ENCODE measurements at regions not wholly inside any gene's neighbourhood (a gene's known extent, or its start where the extent isn't known, plus 50 kb on each side); places are given as distances from the start of the nearest gene placed in this dataset.

DNA sequence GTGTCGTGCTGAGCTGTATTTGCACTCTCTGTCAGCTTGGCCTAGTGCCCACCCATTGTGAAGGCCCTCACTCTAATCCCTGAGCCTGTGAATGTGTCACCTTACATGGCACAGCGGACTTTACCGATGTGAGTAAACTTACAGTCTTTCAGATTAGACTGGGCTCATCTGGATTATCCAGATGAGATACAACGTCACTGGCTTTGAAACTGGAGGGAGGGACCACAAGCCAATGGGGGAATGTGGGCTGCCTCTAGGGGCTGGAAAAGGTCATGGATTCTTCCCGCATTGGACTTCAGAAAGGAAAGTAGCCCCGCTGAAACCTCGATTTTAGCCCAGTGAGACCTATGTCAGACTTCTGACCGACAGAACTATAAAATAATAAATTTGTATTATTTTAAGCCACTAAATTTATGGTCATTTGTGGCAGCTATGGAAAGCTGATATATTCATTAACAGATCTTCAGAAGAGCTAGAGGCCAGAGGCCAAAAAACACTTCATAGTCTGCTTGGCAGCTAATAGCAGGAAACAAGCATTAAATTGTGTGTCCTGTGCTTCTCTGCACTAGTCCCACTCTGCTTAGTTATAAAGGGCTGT lies 139.0 kb upstream of the GAS1 start:
- ATAC-seq: no peak

DNA sequence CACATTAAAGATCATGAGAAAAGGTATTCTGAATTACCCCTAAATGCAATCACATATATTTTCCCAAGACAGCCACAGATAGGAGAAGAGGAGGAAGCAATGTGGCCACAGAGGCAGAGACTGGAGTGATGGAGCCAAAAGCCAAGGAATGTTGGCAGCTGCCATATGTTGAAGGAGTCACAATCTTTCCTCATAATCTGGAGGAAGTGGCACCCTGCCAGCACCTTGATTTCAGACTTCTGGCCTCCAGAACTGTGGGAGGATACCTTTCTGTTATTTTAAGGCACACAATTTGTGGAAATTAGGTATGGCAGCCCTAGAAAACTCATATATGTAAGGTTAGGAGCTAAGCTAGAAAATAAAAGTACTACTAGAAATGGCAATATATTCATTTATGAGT lies 139.9 kb upstream of the GAS1 start:
- no peak for ATAC-seq

DNA sequence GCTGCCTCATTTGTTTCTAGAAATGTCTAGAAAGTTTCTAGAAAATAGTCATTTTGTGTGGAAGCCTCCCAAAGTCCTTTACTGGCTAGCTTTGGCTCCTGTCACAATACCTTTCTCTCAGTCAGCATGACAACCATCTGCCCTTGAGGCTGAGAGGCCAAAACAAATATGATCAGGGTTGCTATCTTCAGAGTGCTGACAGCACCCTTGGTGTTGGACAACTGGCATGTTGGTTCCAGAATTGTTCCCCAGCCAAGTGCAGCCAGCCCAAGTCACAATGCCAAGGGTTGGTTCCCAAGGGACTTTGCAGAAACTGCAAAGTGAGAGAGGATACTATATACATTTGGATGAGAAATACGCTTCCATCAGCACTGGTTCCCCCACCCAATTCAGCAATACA lies 140.9 kb upstream of the GAS1 start:
- ATAC-seq: no peak

DNA sequence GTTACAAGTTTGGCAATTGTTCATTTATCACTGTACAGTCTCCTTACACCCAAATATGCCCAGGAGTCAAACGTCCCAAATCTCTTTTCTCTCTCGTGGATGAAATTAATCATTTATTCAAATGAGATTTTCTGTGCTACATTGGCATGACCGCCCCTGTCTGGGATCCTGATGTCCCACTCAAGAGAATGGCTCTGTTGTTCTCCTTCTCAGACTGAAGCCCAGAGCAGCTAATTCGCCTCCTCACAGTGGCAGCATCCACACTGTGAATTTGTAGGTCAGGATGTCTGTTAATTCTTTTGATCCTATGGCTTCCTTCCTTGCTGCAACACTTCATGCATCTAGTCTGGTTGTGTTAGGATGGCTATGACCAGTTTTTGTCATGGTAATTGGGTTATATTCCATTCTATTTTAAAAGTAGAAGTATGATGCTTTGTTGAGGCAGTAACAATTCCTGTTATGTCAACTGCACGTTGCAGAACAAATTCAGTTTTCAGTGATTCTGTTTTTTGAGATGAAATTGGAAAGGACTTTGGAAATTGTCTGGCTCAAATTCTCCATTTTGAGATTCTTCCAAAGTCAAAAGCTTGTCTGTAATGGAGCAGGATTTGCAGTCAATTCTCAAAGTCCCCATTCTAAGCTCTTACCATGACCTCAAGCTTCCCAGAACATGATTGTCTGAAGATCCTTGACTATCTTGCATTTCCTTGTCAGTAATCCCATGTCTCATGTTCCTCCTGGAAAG lies 141.5 kb upstream of the GAS1 start:
- no peak for ATAC-seq

GRCh38 chr9:87089506-87089905 lies 142.2 kb upstream of the GAS1 start:
- ATAC-seq: no peak

DNA sequence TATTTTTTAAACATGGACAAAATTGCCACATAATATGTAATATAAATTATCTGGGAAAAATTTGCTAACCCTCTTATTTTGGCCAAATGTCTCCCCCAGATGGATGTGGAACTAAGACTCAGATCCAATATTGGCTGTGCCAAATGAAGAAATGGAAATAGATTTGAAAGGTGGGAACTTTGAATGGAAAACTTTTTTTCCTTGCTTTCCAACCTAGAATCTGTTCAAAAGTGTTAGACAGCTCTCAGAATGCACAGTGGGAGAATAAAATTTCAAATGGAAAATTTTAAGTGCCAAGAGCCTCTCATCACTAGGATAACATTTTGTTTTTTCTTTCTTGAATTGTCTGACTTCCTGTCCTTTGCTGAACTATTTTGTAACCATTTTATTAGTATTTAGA lies 142.6 kb upstream of the GAS1 start:
- no peak for ATAC-seq

GRCh38 chr9:87093777-87094176 lies 146.5 kb upstream of the GAS1 start:
- ATAC-seq: no peak

DNA sequence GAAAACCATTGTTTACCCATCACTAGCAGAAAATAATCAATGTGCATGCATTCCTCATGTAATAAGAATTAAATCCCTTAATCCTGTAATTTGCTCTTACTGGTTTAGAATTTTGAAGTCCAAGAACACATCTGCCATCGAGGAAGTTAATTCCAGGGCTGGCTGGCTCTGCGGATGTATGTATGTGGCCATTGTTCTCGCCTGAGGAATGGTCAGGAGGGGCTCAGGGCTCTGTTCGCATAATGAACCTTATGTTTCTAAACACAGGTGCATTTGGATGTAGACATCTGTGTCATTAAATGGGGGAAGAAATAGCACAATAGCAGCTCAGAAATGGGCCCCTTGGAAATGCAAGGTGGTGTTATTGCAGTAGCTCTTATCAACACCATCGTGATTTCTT lies 148.6 kb upstream of the GAS1 start:
- ATAC-seq: no peak

DNA sequence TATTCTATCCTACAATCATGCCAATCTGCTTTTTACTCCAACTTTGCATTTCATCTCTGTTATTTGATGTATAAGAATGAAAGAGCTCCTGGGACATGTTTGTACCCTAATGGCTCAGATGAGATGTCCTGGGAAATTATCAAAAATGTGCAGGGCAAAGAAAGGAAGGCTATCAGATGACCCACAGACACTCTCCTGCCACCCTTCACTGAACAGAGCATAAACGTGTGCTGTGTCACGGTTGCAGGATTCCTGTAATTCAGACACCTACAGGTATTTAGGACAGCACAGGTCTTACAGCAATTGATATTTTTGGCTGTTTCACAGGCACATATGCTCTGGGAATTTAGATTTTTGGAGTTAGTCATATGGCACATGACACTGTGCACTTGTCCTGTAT lies 149.2 kb upstream of the GAS1 start:
- no peak for ATAC-seq

DNA sequence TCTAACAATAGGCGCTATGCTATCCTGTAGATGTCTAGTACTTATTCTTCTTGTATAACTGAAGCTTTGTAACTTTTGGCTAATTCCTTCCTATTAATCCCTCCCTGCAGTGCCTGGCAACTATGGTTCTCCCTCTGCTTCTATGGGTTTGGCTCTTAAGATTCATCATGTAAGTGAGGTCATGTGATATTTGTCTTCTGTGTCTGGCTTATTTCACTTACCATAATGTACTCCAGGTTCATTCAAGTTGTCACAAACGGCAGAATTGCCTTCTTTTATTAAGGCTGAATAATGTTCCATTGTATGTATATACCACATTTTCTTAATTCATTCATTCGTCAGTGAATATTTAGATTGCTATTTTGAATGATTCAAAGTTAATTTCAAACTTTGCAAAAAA lies 149.9 kb upstream of the GAS1 start:
- no peak for ATAC-seq

- no peak for ATAC-seq
Measured at GRCh38 chr9:87099407-87099806, 152.1 kb upstream of the GAS1 start.

DNA sequence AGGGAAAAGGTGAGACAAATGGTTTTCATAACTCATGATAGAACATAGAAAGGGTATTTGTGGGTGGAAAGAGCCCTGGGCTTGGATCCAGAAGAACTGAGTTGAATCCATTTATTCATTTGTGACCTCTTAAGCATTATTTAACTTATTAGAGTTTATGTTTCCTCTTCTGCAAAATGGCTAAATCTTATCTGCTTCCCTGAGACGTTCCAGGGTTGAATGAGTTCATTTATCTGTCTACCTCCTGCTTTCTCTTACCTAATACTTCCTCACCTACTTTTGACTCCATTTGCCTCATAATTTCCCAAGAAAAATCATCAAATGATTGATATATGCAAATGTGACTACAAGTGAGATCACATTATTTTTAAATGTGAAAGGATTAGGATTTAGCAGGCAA lies 152.7 kb upstream of the GAS1 start:
- no peak for ATAC-seq

DNA sequence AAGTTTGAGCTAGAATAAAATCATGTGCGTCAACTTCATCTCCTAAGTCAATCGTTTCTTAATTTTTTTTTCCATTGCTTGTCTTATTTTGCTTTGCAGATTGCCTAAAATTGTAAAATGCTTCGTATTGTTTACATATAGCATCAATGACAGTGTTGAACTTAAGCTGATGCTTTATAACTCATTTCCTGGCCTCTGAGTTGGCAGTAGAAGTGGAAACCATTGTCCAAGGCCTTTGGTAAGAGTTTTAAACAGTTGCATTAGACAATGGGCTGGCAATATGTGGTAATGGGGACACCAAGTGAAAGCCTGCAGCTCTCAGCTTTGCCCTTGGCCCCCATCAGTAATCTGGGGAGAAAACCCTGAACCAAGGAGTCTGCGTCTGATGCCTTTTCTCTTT lies 154.8 kb upstream of the GAS1 start:
- no peak for ATAC-seq

DNA sequence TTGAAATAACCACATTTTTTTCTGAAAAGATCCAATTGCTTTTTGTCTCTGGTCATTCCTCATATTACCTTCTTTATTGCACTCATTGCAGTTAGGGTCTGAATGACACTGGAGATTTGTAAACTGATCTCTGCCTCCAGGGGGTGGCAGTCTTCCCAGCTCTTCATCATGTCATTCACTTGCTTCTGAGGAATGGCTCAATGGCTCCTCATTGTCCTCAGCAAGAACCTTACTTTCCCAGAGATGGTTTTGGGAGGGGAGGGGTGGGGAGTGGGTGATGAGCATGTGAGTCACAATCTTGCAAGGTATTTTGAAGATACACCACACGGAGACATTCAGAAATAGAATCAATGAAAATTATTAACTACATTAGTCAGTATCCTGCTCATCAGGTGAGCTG lies 159.8 kb upstream of the GAS1 start:
- ATAC-seq: no peak

- ATAC-seq: no peak
Measured at GRCh38 chr9:87108661-87109060, 161.4 kb upstream of the GAS1 start.

DNA sequence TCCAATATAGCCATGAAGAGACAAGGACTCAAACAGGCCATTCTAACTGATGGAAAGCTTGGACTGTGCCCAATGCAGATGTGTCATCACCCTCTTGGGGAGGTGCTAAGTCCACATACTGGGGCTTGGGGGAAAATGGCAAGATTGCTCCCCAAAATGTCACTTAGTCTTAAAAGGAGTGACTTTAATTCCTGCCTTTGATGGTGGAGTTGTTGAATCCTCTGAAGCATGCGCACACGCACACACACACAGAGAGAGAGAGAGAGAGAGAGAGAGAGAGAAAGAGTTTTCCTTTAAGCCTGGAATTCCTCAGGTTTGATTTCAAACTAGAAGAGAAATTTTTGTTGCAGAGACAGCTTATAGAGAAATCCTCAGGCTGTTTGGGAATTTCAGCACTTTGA lies 161.9 kb upstream of the GAS1 start:
- no peak for ATAC-seq

DNA sequence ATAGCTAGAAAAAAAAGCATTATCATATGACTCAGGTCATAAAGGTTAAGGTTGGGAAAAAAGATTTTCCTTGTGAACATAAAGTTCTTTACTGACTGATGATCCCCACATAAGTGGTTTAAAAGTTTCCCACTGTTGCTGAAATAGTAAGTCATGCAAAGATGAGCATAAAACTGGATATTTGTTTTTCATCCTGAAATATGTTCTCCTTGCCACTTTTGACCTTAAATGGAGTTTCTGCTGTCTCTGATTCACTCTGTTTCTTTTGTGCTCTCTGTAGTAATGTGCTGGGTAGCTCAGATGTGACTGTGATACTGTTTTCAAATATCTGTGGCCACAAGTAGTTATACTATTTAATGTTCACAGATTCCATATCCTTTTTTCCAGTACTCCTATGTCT lies 162.5 kb upstream of the GAS1 start:
- ATAC-seq: no peak

- no peak for ATAC-seq
Measured at GRCh38 chr9:87111010-87111409, 163.7 kb upstream of the GAS1 start.

DNA sequence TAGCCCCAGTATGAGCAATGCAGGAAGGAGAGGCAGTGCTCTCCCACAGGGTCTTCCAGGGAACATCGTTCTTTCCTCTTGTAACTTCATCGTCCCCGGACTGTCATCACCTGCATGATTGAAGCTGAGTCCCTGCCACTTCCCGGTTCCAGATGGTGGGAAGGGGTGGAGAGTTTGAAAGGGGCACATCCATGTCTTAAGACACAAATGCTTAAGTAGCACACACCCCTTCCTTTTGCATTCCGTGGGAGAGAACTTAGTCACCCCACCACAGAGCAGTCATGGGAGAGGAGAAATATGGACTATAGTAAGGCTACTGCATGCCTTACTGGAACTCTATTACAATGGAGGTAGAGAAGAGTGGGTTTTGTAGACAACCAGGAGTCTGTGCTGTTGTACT lies 165.3 kb upstream of the GAS1 start:
- no peak for ATAC-seq

GRCh38 chr9:87113874-87114273 lies 166.6 kb upstream of the GAS1 start:
- no peak for ATAC-seq

- no peak for ATAC-seq
Measured at GRCh38 chr9:87115785-87116184, 168.5 kb upstream of the GAS1 start.

GRCh38 chr9:87116492-87116891 lies 169.2 kb upstream of the GAS1 start:
- ATAC-seq: no peak

DNA sequence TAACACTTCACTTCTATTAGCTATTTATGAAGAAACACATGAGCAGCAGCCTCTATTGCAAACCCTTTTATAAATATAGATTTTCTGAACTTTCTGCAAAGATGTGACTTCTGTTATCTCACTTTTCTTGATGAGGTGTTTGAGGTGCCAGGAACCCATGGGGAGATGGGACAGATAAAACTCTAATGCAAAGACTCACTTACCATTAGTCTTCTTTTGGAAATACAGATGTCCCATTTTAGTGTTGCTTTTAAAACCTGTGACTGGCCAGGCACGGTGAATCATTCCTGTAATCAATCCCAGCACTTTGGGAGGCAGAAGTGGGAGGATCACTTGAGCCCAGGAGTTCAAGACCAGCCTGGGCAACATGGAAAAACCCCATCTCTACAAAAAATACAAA lies 171.3 kb upstream of the GAS1 start:
- no peak for ATAC-seq

DNA sequence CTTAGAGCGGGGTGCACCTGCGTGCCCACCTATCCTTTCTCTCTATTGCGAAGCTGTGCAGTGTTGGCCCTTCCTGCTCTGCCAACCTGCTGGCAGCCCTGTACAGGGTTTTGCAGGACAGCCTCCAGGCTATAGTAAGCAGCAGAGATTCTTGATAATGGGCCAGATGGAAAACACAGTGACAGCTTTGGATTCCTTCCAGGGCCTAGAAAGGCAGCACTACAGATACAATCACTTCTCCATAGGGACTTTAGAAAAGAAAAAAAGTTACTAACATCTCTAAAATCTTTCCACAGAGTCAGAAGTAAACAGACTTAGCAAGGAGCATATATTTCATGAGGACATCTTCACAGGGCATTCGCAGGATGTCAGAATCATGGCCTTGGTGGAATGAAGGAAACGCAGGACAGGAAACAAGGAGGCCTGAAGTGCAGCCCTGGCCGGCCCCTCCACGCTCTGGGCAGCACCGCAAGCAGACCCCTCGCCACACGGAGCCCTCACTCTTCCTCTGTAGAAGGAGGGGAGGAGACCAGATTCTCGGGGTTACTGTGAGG lies 172.1 kb upstream of the GAS1 start:
- no peak for ATAC-seq

DNA sequence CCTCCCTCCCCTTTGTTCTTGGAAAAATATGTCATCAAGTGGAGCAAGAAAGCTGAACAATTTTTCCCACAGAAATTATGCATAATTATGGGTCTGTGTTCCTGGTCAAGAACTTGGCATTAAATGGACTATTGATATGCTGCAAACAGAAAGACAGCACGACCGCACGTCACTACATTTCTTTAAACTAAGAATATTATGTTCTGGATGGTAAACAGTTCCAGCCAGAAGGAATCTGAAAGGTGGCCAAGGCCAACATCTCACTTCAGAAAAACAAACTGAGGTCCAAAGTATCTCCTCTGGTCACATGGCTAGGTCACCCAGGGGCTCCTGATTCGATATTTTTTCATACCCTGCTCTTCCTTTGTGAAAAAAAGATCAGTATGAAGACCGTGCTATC lies 173.3 kb upstream of the GAS1 start:
- no peak for ATAC-seq

Data from esophagus mucosa (tissue), 1 donor.